Hepatocyte (in vitro differentiated cells): ENCODE measurements at regions not wholly inside any gene's neighbourhood (a gene's known extent, or its start where the extent isn't known, plus 50 kb on each side); places are given as distances from the start of the nearest gene placed in this dataset.

ENCODE experiments used
- DNase-seq: peaks from one replicate; pipeline ENCODE4 v3.0.0-alpha.2; 2016; ENCODE audit warnings: low spot score
- H2AFZ ChIP-seq: fragments of 200-600 bp; sonication (generic); 2 replicates; pipeline ENCODE4 v1.6.0; 2016; ENCODE audit warnings: antibody characterized with exemption, mild to moderate bottlenecking
- H3K27ac ChIP-seq: fragments of 200-600 bp; sonication (generic); 2 replicates; pipeline ENCODE4 v1.5.1; 2016; ENCODE audit warnings: mild to moderate bottlenecking
- H3K27me3 ChIP-seq: fragments of 200-600 bp; sonication (generic); 2 replicates; pipeline ENCODE4 v1.6.1; 2016
- H3K36me3 ChIP-seq: fragments of 200-600 bp; sonication (generic); replicated peaks from 2 replicates; pipeline ENCODE4 v1.5.1; 2016; ENCODE audit warnings: low read depth; ENCODE audit not compliant: insufficient read depth
- H3K4me1 ChIP-seq: fragments of 200-600 bp; sonication (generic); 2 replicates; pipeline ENCODE4 v1.5.1; 2016; ENCODE audit warnings: mild to moderate bottlenecking, moderate library complexity; ENCODE audit not compliant: insufficient read depth
- H3K4me2 ChIP-seq: fragments of 200-600 bp; sonication (generic); 2 replicates; pipeline ENCODE4 v1.6.0; 2016
- H3K4me3 ChIP-seq: fragments of 200-600 bp; sonication (generic); 2 replicates; pipeline ENCODE4 v1.5.1; 2016; ENCODE audit warnings: mild to moderate bottlenecking
- H3K79me2 ChIP-seq: fragments of 200-600 bp; sonication (generic); 2 replicates; pipeline ENCODE4 v1.6.0; 2017; ENCODE audit warnings: mild to moderate bottlenecking
- H3K9me2 ChIP-seq: fragments of 200-600 bp; sonication (generic); replicated peaks from 2 replicates; pipeline ENCODE4 v1.6.0; 2017; ENCODE audit warnings: mild to moderate bottlenecking; ENCODE audit not compliant: insufficient read depth
- H3K9me3 ChIP-seq: fragments of 200-600 bp; sonication (generic); 2 replicates; pipeline ENCODE4 v1.5.1; 2016; ENCODE audit warnings: low read depth, mild to moderate bottlenecking
- H4K20me1 ChIP-seq: fragments of 200-600 bp; sonication (generic); 2 replicates; pipeline ENCODE4 v1.6.0; 2016; ENCODE audit warnings: mild to moderate bottlenecking; ENCODE audit not compliant: insufficient read depth, poor library complexity, severe bottlenecking
- EZH2 ChIP-seq: fragments of 200-600 bp; sonication (generic); IDR thresholded peaks from 2 replicates; pipeline ENCODE4 v1.6.1; 2016; ENCODE audit warnings: antibody characterized with exemption, mild to moderate bottlenecking, borderline replicate concordance
- EZH2phosphoT487 ChIP-seq: fragments of 200-600 bp; sonication (generic); IDR thresholded peaks from one replicate; pipeline ENCODE4 v1.6.1; 2018; ENCODE audit warnings: antibody characterized with exemption, mild to moderate bottlenecking, low read depth, moderate library complexity; ENCODE audit not compliant: unreplicated experiment, severe bottlenecking
- WGBS: methylation state at CpG from one replicate; pipeline ENCODE4 v1.1.6; 2016; ENCODE audit warnings: low lambda C conversion rate; ENCODE audit errors: missing lambda C conversion rate; 5-methylcytosine and 5-hydroxymethylcytosine counted together
- TF ChIP-seq, protein P1 (sequence below): fragments of 200-600 bp; sonication (generic); IDR thresholded peaks from 2 replicates; pipeline ENCODE4 v1.5.1; 2016; ENCODE audit warnings: antibody characterized with exemption, mild to moderate bottlenecking; ENCODE audit not compliant: poor library complexity

DNA sequence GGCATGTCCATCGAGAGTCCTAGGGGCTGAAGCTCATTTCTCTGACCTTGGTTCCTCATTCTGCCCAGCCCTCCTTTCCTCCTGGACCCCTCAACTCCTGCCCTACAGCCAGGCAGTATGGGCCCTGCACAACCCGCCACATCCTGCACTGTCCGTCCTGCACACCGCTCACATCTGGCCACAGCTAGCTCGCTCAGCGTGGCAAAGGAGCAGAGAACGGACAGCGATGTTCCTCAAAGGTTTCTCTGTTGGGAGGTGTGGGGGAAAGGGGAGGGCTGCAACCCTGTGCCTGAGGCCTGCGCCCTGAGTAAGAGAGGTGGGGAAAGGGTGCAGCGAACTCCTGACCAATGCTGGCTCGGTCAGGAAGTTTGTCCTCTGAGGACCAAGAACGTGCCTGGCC is 90.1 kb downstream of the PXDC1 start:
- H3K27ac ChIP-seq, result no peak overlapping the region
- no peaks in the 10 kb centered on the region for H3K27me3 ChIP-seq
- H3K36me3 ChIP-seq, result no peaks in the 10 kb centered on the region
- no peak overlapping the region for H3K4me3 ChIP-seq
- TF ChIP-seq, protein P1, sequence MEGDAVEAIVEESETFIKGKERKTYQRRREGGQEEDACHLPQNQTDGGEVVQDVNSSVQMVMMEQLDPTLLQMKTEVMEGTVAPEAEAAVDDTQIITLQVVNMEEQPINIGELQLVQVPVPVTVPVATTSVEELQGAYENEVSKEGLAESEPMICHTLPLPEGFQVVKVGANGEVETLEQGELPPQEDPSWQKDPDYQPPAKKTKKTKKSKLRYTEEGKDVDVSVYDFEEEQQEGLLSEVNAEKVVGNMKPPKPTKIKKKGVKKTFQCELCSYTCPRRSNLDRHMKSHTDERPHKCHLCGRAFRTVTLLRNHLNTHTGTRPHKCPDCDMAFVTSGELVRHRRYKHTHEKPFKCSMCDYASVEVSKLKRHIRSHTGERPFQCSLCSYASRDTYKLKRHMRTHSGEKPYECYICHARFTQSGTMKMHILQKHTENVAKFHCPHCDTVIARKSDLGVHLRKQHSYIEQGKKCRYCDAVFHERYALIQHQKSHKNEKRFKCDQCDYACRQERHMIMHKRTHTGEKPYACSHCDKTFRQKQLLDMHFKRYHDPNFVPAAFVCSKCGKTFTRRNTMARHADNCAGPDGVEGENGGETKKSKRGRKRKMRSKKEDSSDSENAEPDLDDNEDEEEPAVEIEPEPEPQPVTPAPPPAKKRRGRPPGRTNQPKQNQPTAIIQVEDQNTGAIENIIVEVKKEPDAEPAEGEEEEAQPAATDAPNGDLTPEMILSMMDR, result no peak
- TF ChIP-seq EZH2phosphoT487, result no peak
- no peak for TF ChIP-seq EZH2
- WGBS, result 94% methylated on average over 12 of the region's 12 CpGs
- H3K9me3 ChIP-seq, result no peaks in the 10 kb centered on the region
- H2AFZ ChIP-seq, result no peak overlapping the region
- H3K4me2 ChIP-seq, result no peak overlapping the region
- peaks cover 28% of the 10 kb centered on the region for H3K4me1 ChIP-seq
- no peaks in the 10 kb centered on the region for H3K9me2 ChIP-seq
- DNase-seq, result no peak
- no peaks in the 10 kb centered on the region for H3K79me2 ChIP-seq
- no peaks in the 10 kb centered on the region for H4K20me1 ChIP-seq

DNA sequence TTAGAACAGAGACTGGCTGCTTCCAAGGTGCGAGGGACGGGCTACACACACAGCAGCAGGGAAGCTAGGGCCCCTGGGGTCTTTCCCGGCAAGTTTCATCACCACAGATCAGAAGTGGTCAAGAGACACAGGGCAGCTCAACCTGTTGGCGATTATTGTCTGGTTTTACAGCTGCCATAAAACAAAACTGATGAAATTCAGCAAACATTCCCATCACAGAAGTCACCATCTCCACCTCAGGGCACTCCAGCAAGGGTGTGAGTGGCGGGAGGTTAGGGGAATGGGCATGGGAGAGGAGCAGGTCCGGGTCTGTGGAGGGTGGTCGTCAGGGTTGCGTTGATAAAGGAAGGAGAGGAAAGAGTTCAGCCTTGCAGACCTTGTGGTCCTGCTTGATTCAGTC is 91.0 kb downstream of the PXDC1 start:
- no peak overlapping the region for H3K4me3 ChIP-seq
- H3K4me1 ChIP-seq, result peaks cover 22% of the 10 kb centered on the region
- H3K27me3 ChIP-seq, result no peaks in the 10 kb centered on the region
- no peaks in the 10 kb centered on the region for H3K79me2 ChIP-seq
- H4K20me1 ChIP-seq, result no peaks in the 10 kb centered on the region
- H3K9me2 ChIP-seq, result no peaks in the 10 kb centered on the region
- H3K4me2 ChIP-seq, result no peak overlapping the region
- TF ChIP-seq, protein P1, result no peak
- TF ChIP-seq EZH2, result no peak
- no peak for TF ChIP-seq EZH2phosphoT487
- peak overlapping the region; percentile 52 for H3K27ac ChIP-seq
- no peak overlapping the region for H2AFZ ChIP-seq
- no peaks in the 10 kb centered on the region for H3K9me3 ChIP-seq
- 68% methylated on average over 8 of the region's 8 CpGs for WGBS
- no peaks in the 10 kb centered on the region for H3K36me3 ChIP-seq
- peak; percentile 28 for DNase-seq

DNA sequence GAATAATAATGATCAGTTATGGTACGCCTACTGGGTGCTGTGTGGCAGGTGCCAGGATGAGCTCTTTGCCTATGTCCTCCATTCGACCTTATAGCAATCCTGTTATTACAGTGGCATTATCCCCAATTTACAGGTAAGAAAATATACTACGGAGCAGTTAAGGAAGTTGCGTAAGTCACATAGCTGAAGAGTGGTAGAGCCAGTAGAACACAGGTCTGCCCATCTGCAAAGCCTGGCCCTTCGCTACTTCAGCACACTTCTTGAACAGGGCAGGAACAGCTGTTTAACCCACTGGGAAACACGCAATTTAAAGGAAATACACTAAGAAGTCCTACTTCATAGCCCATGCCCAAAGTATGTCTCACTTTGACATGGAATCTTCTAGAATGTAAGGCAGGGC is 91.8 kb downstream of the PXDC1 start:
- no peaks in the 10 kb centered on the region for H4K20me1 ChIP-seq
- no peak overlapping the region for H3K4me3 ChIP-seq

More for the DNA sequence above, 91.8 kb downstream of the PXDC1 start:
- no peak overlapping the region for H3K4me2 ChIP-seq
- H3K36me3 ChIP-seq, result no peaks in the 10 kb centered on the region
- WGBS, result 84% methylated on average over 6 of the region's 6 CpGs
- H3K27me3 ChIP-seq, result no peaks in the 10 kb centered on the region
- peak overlapping the region; percentile 52 for H3K27ac ChIP-seq
- TF ChIP-seq EZH2 (no peak), EZH2phosphoT487 (no peak)
- TF ChIP-seq, protein P1, result no peak
- H2AFZ ChIP-seq, result no peak overlapping the region
- H3K9me2 ChIP-seq, result no peaks in the 10 kb centered on the region
- H3K79me2 ChIP-seq, result no peaks in the 10 kb centered on the region
- no peaks in the 10 kb centered on the region for H3K9me3 ChIP-seq
- peaks cover 15% of the 10 kb centered on the region for H3K4me1 ChIP-seq
- DNase-seq, result no peak
